HCT116 (cell line): ENCODE measurements at regions not wholly inside any gene's neighbourhood (a gene's known extent, or its start where the extent isn't known, plus 50 kb on each side); places are given as distances from the start of the nearest gene placed in this dataset.

ENCODE experiments used
- ATAC-seq: fragments of 200-7000 bp; cut with Tn5 transposase; 2 replicates; pipeline ENCODE4 v1.9.1; 2020; ENCODE audit warnings: mild to moderate bottlenecking, moderate library complexity
- BruUV-seq: library from RNA; stranded (reverse); fragments of 400-500 nt; replicated peaks from 2 replicates; lab custom pipeline; 2021; lab: Mats Ljungman, UMichigan
- CTCF ChIA-PET: fragments of 300-600 bp; sonication (Branson Sonifier 250); formaldehyde crosslinking; loops from one replicate; lab custom pipeline; 2021; ENCODE audit warnings: antibody characterized with exemption; lab: Charles Lee
- POLR2A ChIA-PET: fragments of 300-600, 350-600 bp; sonication (Branson Sonifier 250); formaldehyde crosslinking; loops from one replicate; lab custom pipeline; 2021; ENCODE audit warnings: antibody characterized with exemption; lab: Charles Lee
- RAD21 ChIA-PET, 2 experiments: fragments of 300-600 bp; sonication (Branson Sonifier 250); formaldehyde crosslinking; loops; one replicate each; lab custom pipeline; 2023; ENCODE audit warnings: low total read pairs in 2 of 2; ENCODE audit not compliant: uncharacterized antibody in 2 of 2, unreplicated experiment in 2 of 2, low non-redundant PET in 1 of 2; lab: Charles Lee
- DNase-seq: peaks from one replicate; pipeline ENCODE4 v3.0.0-alpha.2; 2010; ENCODE audit warnings: low read depth, low spot score
- H2AFZ ChIP-seq: fragments of 200-600 bp; shearing (Covaris generic), sonication (generic); 2 replicates; pipeline ENCODE4 v1.6.1; 2017; ENCODE audit warnings: low read depth, mixed run types, mixed read lengths, antibody characterized with exemption, low read length; ENCODE audit not compliant: poor library complexity, severe bottlenecking
- H3K27ac ChIP-seq: 2 replicates; pipeline ENCODE4 v1.5.1; 2012; ENCODE audit warnings: low read depth, low read length
- H3K27me3 ChIP-seq: fragments of 200-600 bp; sonication (generic); 2 replicates; pipeline ENCODE4 v1.6.1; 2016; ENCODE audit warnings: mixed run types, low read length, mixed read lengths; ENCODE audit not compliant: insufficient read depth
- H3K36me3 ChIP-seq, 2 experiments: fragments of 200-500 bp in 1 of 2; fragments of 200-600 bp in 1 of 2; sonication (Bioruptor generic) in 1 of 2; sonication (generic) in 1 of 2; 2 replicates each; pipeline versions ENCODE4 v1.5.1 to v1.6.1; 2014 to 2016; ENCODE audit warnings: low read length in 2 of 2, inconsistent platforms in 1 of 2, mixed read lengths in 1 of 2, mixed run types in 1 of 2; ENCODE audit not compliant: insufficient read depth in 2 of 2, control insufficient read depth in 1 of 2
- H3K4me1 ChIP-seq, 2 experiments: fragments of 200-600 bp in 1 of 2; sonication (generic) in 1 of 2; 2 replicates each; pipeline versions ENCODE4 v1.5.1 to v1.6.1; 2012 to 2017; ENCODE audit warnings: low read length in 2 of 2, inconsistent platforms in 1 of 2, mild to moderate bottlenecking in 1 of 2, mixed read lengths in 1 of 2, mixed run types in 1 of 2, moderate library complexity in 1 of 2; ENCODE audit not compliant: insufficient read depth in 2 of 2, control insufficient read depth in 1 of 2
- H3K4me2 ChIP-seq: fragments of 200-600 bp; sonication (generic); 2 replicates; pipeline ENCODE4 v1.6.1; 2017; ENCODE audit warnings: mixed run types, low read length, mixed read lengths
- H3K4me3 ChIP-seq, 2 experiments: fragments of 200-600 bp in 1 of 2; sonication (generic) in 1 of 2; replicated peaks in 1 of 2; 2 replicates each; pipeline ENCODE4 v1.5.1; 2011 to 2016; ENCODE audit warnings: low read length in 2 of 2, control low read depth in 1 of 2, low read depth in 1 of 2, mild to moderate bottlenecking in 1 of 2, mixed read lengths in 1 of 2, mixed run types in 1 of 2
- H3K79me2 ChIP-seq: fragments of 200-600 bp; sonication (generic); 2 replicates; pipeline ENCODE4 v1.6.1; 2017; ENCODE audit warnings: mild to moderate bottlenecking, mixed run types, low read length, moderate library complexity, mixed read lengths; ENCODE audit not compliant: insufficient read depth
- H3K9ac ChIP-seq: fragments of 200-600 bp; sonication (generic); 2 replicates; pipeline ENCODE4 v1.6.1; 2016; ENCODE audit warnings: low read length, mixed read lengths
- H3K9me2 ChIP-seq: fragments of 200-600 bp; sonication (generic), shearing (Covaris generic); 2 replicates; pipeline ENCODE4 v1.6.1; 2017; ENCODE audit warnings: mixed run types, mild to moderate bottlenecking, moderate library complexity; ENCODE audit not compliant: insufficient read depth
- H3K9me3 ChIP-seq, 2 experiments: fragments of 200-500 bp in 1 of 2; fragments of 200-600 bp in 1 of 2; sonication (Bioruptor generic) in 1 of 2; sonication (generic) in 1 of 2; 2 replicates each; pipeline ENCODE4 v1.6.1; 2014 to 2017; ENCODE audit warnings: low read length in 2 of 2, mixed read lengths in 2 of 2, inconsistent platforms in 1 of 2, low read depth in 1 of 2, mild to moderate bottlenecking in 1 of 2, mixed run types in 1 of 2, moderate library complexity in 1 of 2; ENCODE audit not compliant: control insufficient read depth in 1 of 2, insufficient read depth in 1 of 2
- H4K20me1 ChIP-seq: fragments of 200-600 bp; sonication (generic), shearing (Covaris generic); 2 replicates; pipeline ENCODE4 v1.6.1; 2017; ENCODE audit warnings: mixed run types, mild to moderate bottlenecking, moderate library complexity; ENCODE audit not compliant: insufficient read depth
- CBX3 ChIP-seq: IDR thresholded peaks from 2 replicates; pipeline ENCODE4 v1.6.1; 2012; ENCODE audit warnings: low read depth
- CTCF ChIP-seq, 3 experiments: fragments of 200-600 bp in 1 of 3; sonication (generic) in 1 of 3; IDR thresholded peaks in 2 of 3; conservative IDR thresholded peaks in 1 of 3; 2 replicates each; pipeline ENCODE4 v1.5.1; 2012 to 2017; ENCODE audit warnings: low read depth in 2 of 3, low read length in 2 of 3, antibody characterized with exemption in 1 of 3, borderline replicate concordance in 1 of 3, control low read depth in 1 of 3, mild to moderate bottlenecking in 1 of 3, mixed read lengths in 1 of 3, mixed run types in 1 of 3, moderate library complexity in 1 of 3; ENCODE audit not compliant: insufficient read depth in 1 of 3
- EGR1 ChIP-seq: IDR thresholded peaks from 2 replicates; pipeline ENCODE4 v1.6.1; 2012; ENCODE audit warnings: low read depth
- ELF1 ChIP-seq: IDR thresholded peaks from 2 replicates; pipeline ENCODE4 v1.6.1; 2012; ENCODE audit warnings: low read depth, borderline replicate concordance
- EZH2phosphoT487 ChIP-seq: fragments of 200-600 bp; IDR thresholded peaks from 2 replicates; pipeline ENCODE4 v1.6.1; 2018; ENCODE audit warnings: antibody characterized with exemption, borderline replicate concordance
- FOSL1 ChIP-seq: IDR thresholded peaks from 2 replicates; pipeline ENCODE4 v1.6.1; 2012; ENCODE audit warnings: low read depth
- POLR2A ChIP-seq: IDR thresholded peaks from 2 replicates; pipeline ENCODE4 v1.7.0; 2011; ENCODE audit warnings: borderline replicate concordance; ENCODE audit not compliant: insufficient read depth, insufficient read length; ENCODE audit errors: extremely low read depth
- RAD21 ChIP-seq: IDR thresholded peaks from 2 replicates; pipeline ENCODE4 v1.6.1; 2012; ENCODE audit warnings: low read depth, mild to moderate bottlenecking
- SIN3A ChIP-seq: IDR thresholded peaks from 2 replicates; pipeline ENCODE4 v1.6.1; 2012; ENCODE audit warnings: low read depth
- SP1 ChIP-seq: IDR thresholded peaks from 2 replicates; pipeline ENCODE4 v1.6.1; 2012; ENCODE audit warnings: low read depth
- TCF7L2 ChIP-seq: IDR thresholded peaks from 2 replicates; pipeline ENCODE4 v1.7.0; 2011; ENCODE audit warnings: borderline replicate concordance, inconsistent platforms; ENCODE audit not compliant: insufficient read depth, insufficient read length; ENCODE audit errors: extremely low read depth
- ZBTB33 ChIP-seq: IDR thresholded peaks from 2 replicates; pipeline ENCODE4 v1.6.1; 2011; ENCODE audit warnings: mild to moderate bottlenecking, low read length, moderate library complexity; ENCODE audit not compliant: insufficient replicate concordance; ENCODE audit errors: extremely low read depth
- ZNF274 ChIP-seq: fragments of 200-500 bp; sonication (Bioruptor generic); IDR thresholded peaks from 2 replicates; pipeline ENCODE4 v1.6.1; 2014; ENCODE audit warnings: mild to moderate bottlenecking, low read depth, low read length, inconsistent platforms
- intact Hi-C: fragments of 100-400 bp; cut with micrococcal nuclease; formaldehyde crosslinking; loops from 2 replicates; pipeline ENCODE4 v1.10.0; 2022
- TF ChIP-seq, protein P1 (sequence below): IDR thresholded peaks from 2 replicates; pipeline ENCODE4 v1.6.1; 2012; ENCODE audit warnings: low read depth
- TF ChIP-seq, protein P2 (sequence below): IDR thresholded peaks from 2 replicates; pipeline ENCODE4 v1.6.1; 2012

GRCh38 chr4:184293552-184293951 is 75.9 kb upstream of the ENPP6 start:
- ChIA-PET CTCF (no interaction called here), RAD21 (no interaction called here), POLR2A (no interaction called here)
- DNase-seq (no peak), ATAC-seq (no peak)
- H2AFZ ChIP-seq: no peak overlapping the region
- no peak overlapping the region for H3K4me3 ChIP-seq
- no peak overlapping the region for H3K27ac ChIP-seq
- no peaks in the 10 kb centered on the region for H3K9me3 ChIP-seq
- no peak overlapping the region for H3K9ac ChIP-seq
- H3K9me2 ChIP-seq: no peaks in the 10 kb centered on the region
- no peak overlapping the region for H3K4me2 ChIP-seq
- H3K36me3 ChIP-seq: no peaks in the 10 kb centered on the region
- H3K79me2 ChIP-seq: no peaks in the 10 kb centered on the region
- no TSS peak for BruUV-seq
- H4K20me1 ChIP-seq: no peaks in the 10 kb centered on the region
- no peak for TF ChIP-seq EGR1
- TF ChIP-seq RAD21: no peak
- TF ChIP-seq, protein P1, sequence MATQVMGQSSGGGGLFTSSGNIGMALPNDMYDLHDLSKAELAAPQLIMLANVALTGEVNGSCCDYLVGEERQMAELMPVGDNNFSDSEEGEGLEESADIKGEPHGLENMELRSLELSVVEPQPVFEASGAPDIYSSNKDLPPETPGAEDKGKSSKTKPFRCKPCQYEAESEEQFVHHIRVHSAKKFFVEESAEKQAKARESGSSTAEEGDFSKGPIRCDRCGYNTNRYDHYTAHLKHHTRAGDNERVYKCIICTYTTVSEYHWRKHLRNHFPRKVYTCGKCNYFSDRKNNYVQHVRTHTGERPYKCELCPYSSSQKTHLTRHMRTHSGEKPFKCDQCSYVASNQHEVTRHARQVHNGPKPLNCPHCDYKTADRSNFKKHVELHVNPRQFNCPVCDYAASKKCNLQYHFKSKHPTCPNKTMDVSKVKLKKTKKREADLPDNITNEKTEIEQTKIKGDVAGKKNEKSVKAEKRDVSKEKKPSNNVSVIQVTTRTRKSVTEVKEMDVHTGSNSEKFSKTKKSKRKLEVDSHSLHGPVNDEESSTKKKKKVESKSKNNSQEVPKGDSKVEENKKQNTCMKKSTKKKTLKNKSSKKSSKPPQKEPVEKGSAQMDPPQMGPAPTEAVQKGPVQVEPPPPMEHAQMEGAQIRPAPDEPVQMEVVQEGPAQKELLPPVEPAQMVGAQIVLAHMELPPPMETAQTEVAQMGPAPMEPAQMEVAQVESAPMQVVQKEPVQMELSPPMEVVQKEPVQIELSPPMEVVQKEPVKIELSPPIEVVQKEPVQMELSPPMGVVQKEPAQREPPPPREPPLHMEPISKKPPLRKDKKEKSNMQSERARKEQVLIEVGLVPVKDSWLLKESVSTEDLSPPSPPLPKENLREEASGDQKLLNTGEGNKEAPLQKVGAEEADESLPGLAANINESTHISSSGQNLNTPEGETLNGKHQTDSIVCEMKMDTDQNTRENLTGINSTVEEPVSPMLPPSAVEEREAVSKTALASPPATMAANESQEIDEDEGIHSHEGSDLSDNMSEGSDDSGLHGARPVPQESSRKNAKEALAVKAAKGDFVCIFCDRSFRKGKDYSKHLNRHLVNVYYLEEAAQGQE: no peak
- no peak for TF ChIP-seq ZBTB33
- TF ChIP-seq FOSL1: no peak
- TF ChIP-seq ELF1: no peak
- no peak for TF ChIP-seq ZNF274
- TF ChIP-seq POLR2A: no peak
- no peak for TF ChIP-seq EZH2phosphoT487
- TF ChIP-seq TCF7L2: no peak
- TF ChIP-seq SP1: no peak
- TF ChIP-seq, protein P2, sequence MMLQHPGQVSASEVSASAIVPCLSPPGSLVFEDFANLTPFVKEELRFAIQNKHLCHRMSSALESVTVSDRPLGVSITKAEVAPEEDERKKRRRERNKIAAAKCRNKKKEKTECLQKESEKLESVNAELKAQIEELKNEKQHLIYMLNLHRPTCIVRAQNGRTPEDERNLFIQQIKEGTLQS: no peak
- no peak for TF ChIP-seq CBX3
- no peak for TF ChIP-seq SIN3A
- TF ChIP-seq CTCF (IDR thresholded peaks at IDR 0.05 in 2 of 3, conservative IDR thresholded peaks at IDR 0.05 in 1 of 3; ENCODE audit: borderline replicate concordance in 1 of 3, insufficient read depth in 1 of 3, low read depth in 2 of 3, low read length in 2 of 3): no peak
- H3K27me3 ChIP-seq: no peaks in the 10 kb centered on the region
- intact Hi-C loops: no loop called here
- no peaks in the 10 kb centered on the region for H3K4me1 ChIP-seq
